Frontal cortex (tissue), 3 donors: ENCODE measurements at regions not wholly inside any gene's neighbourhood (a gene's known extent, or its start where the extent isn't known, plus 50 kb on each side); places are given as distances from the start of the nearest gene placed in this dataset.

Experiments used
- DNase-seq, 2 donors: peaks; one replicate each; pipeline ENCODE4 v3.0.0; 2012; ENCODE audit warnings: low spot score in 2 of 2
- FAIRE-seq: peaks from 2 replicates; lab custom pipeline; 2012; peaks lifted over from hg19 to GRCh38; lab: Jason Lieb, UNC
- donor health status: control.
- donor health status: control.
- donor health status: control.

GRCh38 chr3:182671541-182671940 lies 121.8 kb upstream of the ATP11B start:
- FAIRE-seq (no peak), DNase-seq (no peak)

- peak in 1 of 2 donors; percentile 17 for DNase-seq
Observed at GRCh38 chr3:182671942-182672341, 121.4 kb upstream of the ATP11B start.

GRCh38 chr3:182673336-182673735 lies 120.0 kb upstream of the ATP11B start:
- FAIRE-seq: no peak
- DNase-seq: no peak

More at GRCh38 chr3:182671942-182672341, 121.4 kb upstream of the ATP11B start:
- no peak for FAIRE-seq

GRCh38 chr3:182682263-182683241 lies 110.8 kb upstream of the ATP11B start:
- peak; percentile 58 to 61 for DNase-seq
- no peak for FAIRE-seq

GRCh38 chr3:182683453-182683852 lies 109.9 kb upstream of the ATP11B start:
- peak; percentile 89 for FAIRE-seq
- DNase-seq: peak; percentile 76 to 78

GRCh38 chr3:182683858-182684257 lies 109.4 kb upstream of the ATP11B start:
- DNase-seq (no peak), FAIRE-seq (no peak)

- no peak for FAIRE-seq
- DNase-seq: no peak
Observed at GRCh38 chr3:182686033-182686886, 107.0 kb upstream of the ATP11B start.

GRCh38 chr3:182690172-182690571 lies 103.1 kb upstream of the ATP11B start:
- no peak for DNase-seq
- FAIRE-seq: no peak

GRCh38 chr3:182692021-182692420 lies 101.3 kb upstream of the ATP11B start:
- FAIRE-seq (no peak), DNase-seq (no peak)

- FAIRE-seq (no peak), DNase-seq (no peak)
Observed at GRCh38 chr3:182692695-182693094, 100.6 kb upstream of the ATP11B start.

GRCh38 chr3:182693723-182694122 lies 99.6 kb upstream of the ATP11B start:
- FAIRE-seq (no peak), DNase-seq (no peak)

GRCh38 chr3:182696916-182697315 lies 96.4 kb upstream of the ATP11B start:
- FAIRE-seq: no peak
- no peak for DNase-seq

- no peak for DNase-seq
- no peak for FAIRE-seq
Observed at GRCh38 chr3:182697345-182697919, 95.9 kb upstream of the ATP11B start.

- DNase-seq: no peak
- no peak for FAIRE-seq
Observed at GRCh38 chr3:182698078-182698477, 95.2 kb upstream of the ATP11B start.

- DNase-seq (no peak), FAIRE-seq (no peak)
Observed at GRCh38 chr3:182699550-182700170, 93.6 kb upstream of the ATP11B start.

GRCh38 chr3:182702216-182702615 lies 91.1 kb upstream of the ATP11B start:
- FAIRE-seq (no peak), DNase-seq (no peak)

- DNase-seq: no peak
- FAIRE-seq: no peak
Observed at GRCh38 chr3:182703233-182703632, 90.1 kb upstream of the ATP11B start.

- no peak for DNase-seq
- no peak for FAIRE-seq
Observed at GRCh38 chr3:182704926-182705325, 88.4 kb upstream of the ATP11B start.

- DNase-seq (no peak), FAIRE-seq (no peak)
Observed at GRCh38 chr3:182708810-182709209, 84.5 kb upstream of the ATP11B start.

- DNase-seq (no peak), FAIRE-seq (no peak)
Observed at GRCh38 chr3:182709306-182709705, 84.0 kb upstream of the ATP11B start.
